Stimulated activated CD8-positive, alpha-beta memory T cell treated with anti-CD3 and anti-CD28 coated beads, Interleukin-7, amount 100 ng/mL, for 48 hours (primary cell): ENCODE measurements at regions not wholly inside any gene's neighbourhood (a gene's known extent, or its start where the extent isn't known, plus 50 kb on each side); places are given as distances from the start of the nearest gene placed in this dataset.
"Not testable (repeated sequence)": the region's sequence is repeated elsewhere in the genome, so short reads cannot be mapped to it uniquely, and the experiment has no call there.

Experiments
- DNase-seq, 2 donors: peaks; one replicate each; pipeline ENCODE4 v3.0.0-alpha.2; 2020; ENCODE audit warnings: low read depth in 1 of 2; ENCODE audit errors: extremely low read depth in 1 of 2

DNA sequence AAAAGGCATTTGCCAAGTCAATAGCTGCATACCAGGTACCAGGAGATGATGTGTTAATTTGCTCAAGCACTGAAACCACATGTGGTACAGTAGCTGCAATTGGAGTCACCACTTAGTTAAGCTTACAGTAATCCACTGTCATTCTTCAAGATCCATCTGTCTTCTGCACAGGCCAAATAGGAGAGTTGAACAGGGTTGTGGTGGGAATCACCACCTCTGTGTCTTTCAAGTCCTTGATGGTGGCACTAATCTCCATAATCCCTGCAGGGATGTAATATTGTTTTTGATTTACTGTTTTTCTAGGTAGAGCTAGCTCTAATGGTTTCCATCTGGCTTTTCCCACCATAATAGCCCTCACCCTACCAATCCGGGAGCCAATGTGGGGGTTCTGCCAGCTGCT, 91.9 kb downstream of the FCRL5 start:
- DNase-seq: no peak

GRCh38 chr1:157457279-157457678, 95.0 kb downstream of the FCRL5 start:
- no peak for DNase-seq

- DNase-seq: no peak
Observed at GRCh38 chr1:157455318-157455717, 97.0 kb downstream of the FCRL5 start.

GRCh38 chr1:157450106-157450505, 102.2 kb downstream of the FCRL5 start:
- no peak for DNase-seq

DNA sequence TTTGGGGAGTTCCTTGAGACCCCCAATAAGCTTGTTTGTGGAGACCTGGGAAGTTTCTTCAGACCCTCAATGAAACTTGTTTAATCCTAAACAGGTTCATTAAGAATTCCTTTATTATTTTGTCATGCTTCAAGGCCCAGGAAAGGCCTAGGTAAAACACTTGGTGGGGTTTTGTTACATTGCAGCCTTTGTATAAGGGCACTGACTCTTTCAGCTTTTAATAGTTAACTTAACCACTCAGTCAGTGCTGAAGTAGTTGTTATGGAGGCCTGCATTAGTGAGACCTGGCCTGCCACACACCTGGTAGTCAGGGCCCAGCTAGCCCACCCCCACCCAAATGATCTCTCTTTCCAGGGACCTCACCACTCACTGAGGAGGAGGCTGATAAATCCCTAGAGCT, 103.7 kb downstream of the FCRL5 start:
- no peak for DNase-seq

GRCh38 chr1:157446356-157446755, 106.0 kb downstream of the FCRL5 start:
- not testable (repeated sequence) for DNase-seq

DNA sequence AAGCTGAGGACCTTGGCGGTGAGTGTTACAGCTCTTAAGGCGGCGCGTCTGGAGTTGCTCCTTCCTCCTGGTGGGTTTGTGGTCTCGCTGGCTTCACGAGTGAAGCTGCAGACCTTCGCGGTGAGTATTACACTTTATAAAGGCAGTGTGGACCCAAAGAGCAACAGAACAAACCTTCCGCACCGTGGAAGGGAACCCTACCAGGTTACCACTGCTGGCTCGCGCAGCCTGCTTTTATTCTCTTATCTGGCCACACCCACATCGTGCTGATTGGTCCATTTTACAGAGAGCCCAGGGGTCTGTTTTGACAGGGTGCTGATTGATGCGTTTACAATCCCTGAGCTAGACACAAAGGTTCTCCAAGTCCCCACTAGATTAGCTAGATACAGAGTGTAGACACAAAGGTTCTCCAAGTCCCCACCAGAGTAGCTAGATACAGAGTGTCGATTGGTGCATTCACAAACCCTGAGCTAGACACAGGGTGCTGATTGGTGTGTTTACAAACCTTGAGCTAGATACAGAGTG, 106.6 kb downstream of the FCRL5 start:
- DNase-seq: not testable (repeated sequence)

GRCh38 chr1:157442065-157442464, 110.2 kb downstream of the FCRL5 start:
- DNase-seq: no peak

DNA sequence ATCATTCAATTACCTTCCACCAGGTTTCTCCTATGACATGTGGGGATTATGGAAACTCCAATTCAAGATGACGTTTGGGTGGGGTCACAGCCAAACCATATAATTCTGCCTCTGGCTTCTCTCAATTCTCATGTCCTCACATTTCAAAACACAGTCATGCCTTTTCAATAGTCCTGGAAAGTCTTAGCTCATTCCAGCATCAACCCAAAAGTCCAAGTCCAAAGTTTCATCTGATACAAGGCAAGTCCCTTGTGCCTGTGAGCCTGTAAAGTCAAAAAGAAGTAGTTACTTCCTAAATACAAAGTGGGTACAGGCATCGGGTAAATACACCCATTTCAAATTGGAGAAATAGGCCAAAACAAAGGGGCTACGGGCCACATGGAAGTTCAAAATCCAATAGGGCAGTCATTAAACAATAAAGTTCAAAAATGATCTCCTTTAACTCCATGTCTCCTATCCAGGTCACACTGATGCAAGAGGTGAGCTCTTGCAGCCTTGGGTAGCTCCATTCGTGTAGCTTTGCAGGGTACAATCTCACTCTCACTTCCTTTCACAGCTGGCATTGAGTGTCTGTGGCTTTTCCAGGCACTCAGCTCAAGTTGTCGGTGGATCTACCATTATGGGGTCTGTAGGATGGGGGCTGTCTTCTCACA, 112.9 kb downstream of the FCRL5 start:
- DNase-seq: no peak

GRCh38 chr1:157438613-157439012, 113.7 kb downstream of the FCRL5 start:
- DNase-seq: no peak

DNA sequence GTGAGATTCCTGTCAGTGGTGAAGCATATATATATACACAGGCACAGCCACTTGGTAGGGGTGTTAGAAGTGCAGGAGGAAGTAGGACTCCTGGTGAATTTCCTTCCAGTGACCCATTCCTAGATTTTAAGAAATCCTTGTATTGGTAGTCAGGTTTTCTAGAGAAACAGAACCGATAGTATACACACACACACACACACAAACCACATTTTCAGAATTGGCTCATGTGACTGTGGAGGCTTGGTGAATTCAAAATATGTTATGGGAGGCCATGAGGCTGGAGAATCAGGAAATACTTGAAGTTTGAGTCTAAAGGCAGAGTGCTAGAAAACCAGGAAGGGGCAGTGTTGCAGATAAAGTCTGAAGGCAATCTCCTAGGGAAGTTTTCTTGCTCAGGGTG, 114.2 kb downstream of the FCRL5 start:
- DNase-seq: no peak

GRCh38 chr1:157437296-157437695, 115.0 kb downstream of the FCRL5 start:
- DNase-seq: no peak

- DNase-seq: no peak
Observed at GRCh38 chr1:157431751-157432150, 120.6 kb downstream of the FCRL5 start.

DNA sequence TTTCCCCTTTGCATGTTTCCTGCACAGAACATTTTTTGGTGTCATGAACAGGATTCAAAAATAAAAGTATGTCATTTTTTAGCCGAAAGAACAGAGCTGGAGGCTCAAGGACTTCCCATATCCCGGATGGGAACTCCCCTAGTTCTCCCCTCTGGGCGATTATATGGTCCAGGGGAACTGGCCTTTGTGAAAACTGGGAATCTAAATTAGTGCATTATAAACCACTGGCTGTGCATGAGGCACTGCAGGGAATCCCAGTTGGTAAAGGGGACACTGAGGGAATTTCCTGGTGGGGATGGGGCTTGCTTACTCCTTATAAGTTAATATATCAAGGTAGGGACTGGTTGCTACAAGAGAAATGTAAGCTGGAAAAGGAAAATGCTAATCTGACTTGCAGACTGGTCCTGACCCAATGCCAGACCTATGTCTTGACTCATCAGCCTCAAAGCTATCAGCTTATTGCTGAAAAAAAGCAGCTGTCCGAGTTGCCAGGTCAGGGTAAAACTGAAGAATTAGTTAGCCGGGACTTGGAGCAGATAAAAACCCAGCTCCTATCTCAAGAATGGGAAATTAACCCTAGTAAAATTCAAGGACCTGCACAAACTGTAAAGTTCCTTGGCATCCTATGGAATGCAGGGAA, 122.6 kb downstream of the FCRL5 start:
- DNase-seq: no peak

- DNase-seq: not testable (repeated sequence)
Observed at GRCh38 chr1:157423764-157424163, 128.6 kb downstream of the FCRL5 start.

GRCh38 chr1:157419845-157420542, 132.3 kb downstream of the FCRL5 start:
- DNase-seq: no peak

DNA sequence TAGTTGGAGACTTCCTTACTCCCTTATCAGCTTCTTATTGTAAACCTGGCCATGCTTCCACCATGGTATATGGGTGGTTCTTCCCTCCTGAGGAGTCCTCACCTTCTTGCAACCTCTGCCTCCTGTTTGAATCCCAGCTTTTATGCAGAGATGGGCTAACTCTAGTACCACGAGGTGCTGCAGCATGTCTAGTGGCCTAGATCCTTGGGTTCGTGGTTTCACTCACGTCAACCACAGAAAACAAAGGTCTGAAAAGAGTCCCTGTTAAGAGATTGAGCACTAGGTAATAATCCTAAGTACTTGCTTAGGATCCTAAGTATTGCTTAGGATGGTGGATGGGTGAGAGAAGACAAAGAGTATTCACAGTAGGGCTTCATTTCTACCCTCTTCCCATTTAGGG, 133.7 kb downstream of the FCRL5 start:
- no peak for DNase-seq

- DNase-seq: no peak
Observed at GRCh38 chr1:157418231-157418630, 134.1 kb downstream of the FCRL5 start.

GRCh38 chr1:157415661-157416060, 136.7 kb downstream of the FCRL5 start:
- DNase-seq: no peak

GRCh38 chr1:157412308-157412707, 140.0 kb downstream of the FCRL5 start:
- no peak for DNase-seq

GRCh38 chr1:157411769-157412168, 140.5 kb downstream of the FCRL5 start:
- no peak for DNase-seq

- DNase-seq: no peak
Observed at GRCh38 chr1:157411064-157411463, 141.3 kb downstream of the FCRL5 start.
